Activated T-cell treated with anti-CD3 and anti-CD28 coated beads for 48 hours (primary cell): ENCODE measurements at regions not wholly inside any gene's neighbourhood (a gene's known extent, or its start where the extent isn't known, plus 50 kb on each side); places are given as distances from the start of the nearest gene placed in this dataset.

Source experiments
- DNase-seq: peaks from one replicate; pipeline ENCODE4 v3.0.0-alpha.2; 2020; ENCODE audit warnings: low read depth

DNA sequence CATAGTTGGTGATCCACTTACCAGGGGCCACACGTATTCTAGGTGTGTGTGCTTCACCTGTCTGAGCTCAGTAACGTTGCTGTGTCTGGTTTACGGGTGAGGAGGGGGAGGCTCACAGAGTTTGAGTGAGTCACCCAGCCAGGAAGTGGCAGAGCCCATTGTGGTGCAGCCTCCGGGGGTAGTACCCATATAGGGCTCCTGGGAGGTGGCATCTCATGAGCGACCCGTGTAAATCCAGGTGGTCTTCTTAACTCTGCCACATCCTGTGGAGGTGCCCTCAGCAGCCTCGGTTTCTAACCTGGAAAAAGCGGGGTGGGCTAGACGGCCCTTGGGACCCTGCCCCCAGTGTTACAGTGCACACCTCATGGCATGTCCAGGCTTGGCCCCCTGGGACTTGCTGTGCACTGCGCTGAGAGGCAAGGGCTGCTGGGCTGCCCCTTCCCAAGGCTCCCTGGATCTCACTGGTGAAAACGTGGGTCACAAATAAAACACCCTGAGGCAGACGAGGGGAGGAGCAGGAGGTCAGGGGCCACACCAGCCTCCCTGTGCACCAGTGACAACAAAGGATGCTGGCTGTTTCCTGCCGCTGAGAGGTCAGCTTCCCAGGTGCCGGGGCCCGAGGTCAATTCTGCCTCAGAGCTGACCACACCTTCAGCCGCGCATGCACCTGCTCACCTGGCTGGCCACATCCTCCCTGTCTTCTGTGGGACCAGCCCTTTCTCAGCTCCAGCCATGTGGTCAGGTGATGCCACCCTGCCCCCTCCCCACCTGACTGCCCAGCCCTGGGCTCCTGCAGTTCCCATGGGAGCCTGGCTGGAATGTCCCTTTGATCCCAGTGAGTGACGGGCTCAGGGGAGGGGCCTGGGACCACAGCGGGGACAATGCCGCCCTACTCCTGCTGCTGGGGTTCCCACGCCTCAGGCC is 305.1 kb downstream of the CTTN start:
- DNase-seq: no peak

GRCh38 chr11:70705097-70705496 is 306.8 kb downstream of the CTTN start:
- DNase-seq: no peak

DNA sequence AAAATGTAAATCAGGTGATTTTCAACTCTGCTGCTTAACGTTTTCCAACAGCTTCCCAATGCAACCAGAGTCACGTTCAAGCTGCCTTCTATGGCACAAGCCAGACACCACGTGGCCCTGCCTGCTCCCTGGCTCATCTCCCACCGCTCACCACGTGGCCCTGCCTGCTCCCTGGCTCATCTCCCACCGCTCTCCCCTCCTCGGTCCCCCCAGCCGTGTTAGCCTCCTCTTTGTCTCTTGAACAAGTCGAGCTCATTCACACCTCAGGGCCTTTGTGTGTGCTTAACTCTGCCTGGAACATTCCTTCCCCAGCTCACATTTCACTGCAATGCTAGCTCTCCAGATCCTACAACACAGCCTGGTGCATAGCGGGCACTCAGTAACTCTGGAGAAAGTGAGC is 307.6 kb downstream of the CTTN start:
- no peak for DNase-seq

- no peak for DNase-seq
Measured at GRCh38 chr11:70707821-70708220, 309.5 kb downstream of the CTTN start.

DNA sequence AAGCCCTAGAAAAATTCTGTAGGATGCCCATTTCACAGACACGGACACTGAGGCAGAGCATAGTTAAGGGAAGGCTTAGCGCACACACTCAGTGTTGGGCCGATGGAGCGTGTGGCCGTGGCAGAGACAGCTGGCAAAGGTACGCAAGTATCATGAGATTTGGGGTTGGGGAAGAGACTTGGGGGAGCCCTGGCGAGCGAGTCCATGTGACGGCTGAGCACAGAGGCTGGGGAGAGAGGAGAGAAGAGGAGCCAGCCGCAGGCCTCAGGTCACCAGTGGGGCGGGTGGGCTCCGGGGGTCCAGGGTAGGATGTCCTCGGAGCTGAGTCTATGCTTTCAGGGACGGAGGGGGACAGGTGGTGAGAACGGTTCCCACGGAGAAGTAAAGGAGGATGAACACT is 311.3 kb downstream of the CTTN start:
- no peak for DNase-seq

GRCh38 chr11:70710192-70710591 is 311.9 kb downstream of the CTTN start:
- no peak for DNase-seq

GRCh38 chr11:70710601-70711000 is 312.3 kb downstream of the CTTN start:
- DNase-seq: no peak

DNA sequence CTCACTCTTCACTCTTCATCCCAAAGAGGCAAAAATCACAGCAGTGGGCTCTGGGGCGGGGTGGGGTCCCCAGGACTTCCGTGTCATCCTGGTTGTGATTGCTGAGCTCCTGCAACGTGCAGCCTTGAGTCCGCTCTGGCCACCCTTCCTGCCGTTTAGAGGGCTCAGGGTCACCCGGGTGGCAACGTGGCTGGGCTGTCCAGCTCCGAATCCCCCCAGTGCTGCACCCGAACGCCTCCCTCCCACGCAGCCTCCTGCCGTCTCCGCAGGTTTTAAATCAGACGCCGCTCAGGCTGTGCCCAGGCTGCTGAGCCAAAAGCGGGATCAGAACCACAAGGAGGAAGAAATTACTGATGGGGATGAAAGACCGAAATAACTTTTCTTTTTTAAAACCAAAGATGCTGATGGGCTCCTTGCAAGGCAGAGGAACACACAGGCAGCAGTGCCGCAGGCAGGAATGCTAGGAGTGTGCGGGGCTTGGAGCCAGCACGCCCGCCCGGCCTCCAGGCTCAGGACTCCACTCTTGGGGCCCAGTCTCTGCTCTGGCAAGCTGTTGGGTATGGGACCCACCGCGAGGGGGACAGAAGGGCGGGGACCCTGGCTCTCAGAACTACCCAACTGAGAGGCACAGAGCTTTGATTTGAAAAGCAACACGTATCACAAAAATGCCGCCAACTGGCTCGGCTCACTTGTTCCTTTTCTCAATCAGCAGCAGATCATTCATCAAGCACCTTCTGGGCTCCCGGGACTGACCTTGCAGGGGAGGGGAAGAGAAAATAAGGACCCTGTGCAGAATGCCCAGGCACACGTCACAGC is 313.0 kb downstream of the CTTN start:
- DNase-seq: no peak

GRCh38 chr11:70711911-70712185 is 313.5 kb downstream of the CTTN start:
- no peak for DNase-seq

DNA sequence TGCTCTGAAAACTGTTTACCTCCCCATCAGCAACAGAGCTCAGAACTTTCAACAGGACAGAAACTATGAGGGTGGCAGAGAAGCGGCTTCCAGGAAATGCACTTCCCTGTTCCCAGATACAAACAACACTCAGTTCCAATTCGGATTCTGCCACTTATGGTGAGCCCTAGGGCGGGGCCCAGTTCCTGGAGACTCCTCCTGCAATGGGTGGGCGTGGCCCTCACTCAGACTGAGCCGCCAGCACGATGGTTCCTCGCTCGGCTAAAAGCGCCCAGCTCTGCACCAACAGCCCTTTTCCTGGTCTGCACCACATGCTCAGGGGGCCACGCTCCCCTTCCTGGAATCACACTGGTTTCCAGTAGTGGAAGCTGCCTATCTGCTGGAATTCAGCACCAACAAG is 314.1 kb downstream of the CTTN start:
- no peak for DNase-seq

DNA sequence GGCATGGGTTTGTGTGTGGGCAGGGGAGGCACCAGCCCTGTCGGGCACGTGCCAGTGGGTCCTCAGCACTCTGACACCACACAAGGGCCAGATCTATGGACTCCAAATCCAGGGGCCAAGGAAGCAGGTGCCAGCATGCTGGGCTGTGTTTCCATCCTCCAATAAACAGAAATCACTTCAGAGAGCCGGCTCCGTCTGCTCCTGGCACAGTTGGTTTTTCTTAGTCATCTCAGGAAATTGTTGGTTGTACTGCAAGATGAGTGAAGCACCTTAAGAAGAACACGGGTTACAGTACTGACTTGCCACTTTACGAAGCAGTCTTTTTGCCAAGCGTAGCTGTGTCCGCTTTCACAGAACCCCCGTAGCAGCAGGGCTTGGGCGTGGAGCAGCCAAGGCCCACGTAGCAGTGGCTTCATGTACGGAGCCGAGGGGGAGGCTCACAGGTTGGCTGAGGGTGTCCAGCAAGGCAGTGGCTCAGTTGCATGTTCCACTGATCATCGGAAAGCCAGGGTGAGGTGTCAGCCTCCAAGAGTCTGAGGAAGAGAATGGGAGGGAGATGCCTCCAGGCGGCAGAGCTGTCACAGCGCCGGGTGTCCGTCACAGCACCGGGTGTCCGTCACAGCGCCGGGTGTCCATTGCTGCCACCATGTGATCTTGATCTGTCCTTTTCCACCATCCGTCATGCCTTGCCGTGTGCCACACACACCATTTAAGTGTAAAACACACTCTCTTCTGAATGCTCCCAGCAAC is 314.9 kb downstream of the CTTN start:
- DNase-seq: no peak

DNA sequence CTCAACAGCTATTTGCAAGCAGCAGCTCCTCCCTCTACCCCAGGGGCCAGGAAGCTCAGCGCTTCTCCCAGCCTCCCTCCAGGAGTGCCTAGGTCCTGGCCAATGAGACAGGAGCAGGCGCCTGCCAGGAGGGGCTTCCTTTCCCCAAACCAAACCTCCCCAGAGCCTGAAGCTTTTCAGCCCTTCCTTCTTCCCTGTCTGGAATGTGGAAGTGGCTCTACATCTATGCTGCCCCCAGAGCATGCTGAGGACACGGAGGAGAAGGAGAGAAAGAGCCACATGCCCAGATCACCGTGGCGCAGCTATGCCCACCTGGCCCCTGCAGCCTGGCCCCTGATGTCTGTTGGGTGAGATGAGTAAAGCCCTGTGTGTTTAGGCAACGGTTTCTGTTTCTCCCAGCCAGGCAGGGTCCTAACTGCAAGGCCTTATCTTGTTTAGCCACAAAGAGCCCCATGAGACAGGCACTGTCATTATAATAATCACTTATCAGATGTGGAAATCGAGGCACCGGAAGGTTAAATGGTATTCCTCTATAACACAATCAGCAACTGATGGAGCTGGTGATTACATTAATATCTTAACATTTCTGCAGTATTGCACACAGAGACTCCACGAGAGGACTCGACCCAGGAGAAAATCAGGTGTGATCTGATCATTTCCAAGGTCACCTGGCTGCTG is 315.8 kb downstream of the CTTN start:
- no peak for DNase-seq

GRCh38 chr11:70715166-70715951 is 317.0 kb downstream of the CTTN start:
- no peak for DNase-seq

- no peak for DNase-seq
Measured at GRCh38 chr11:70716216-70716615, 317.9 kb downstream of the CTTN start.

DNA sequence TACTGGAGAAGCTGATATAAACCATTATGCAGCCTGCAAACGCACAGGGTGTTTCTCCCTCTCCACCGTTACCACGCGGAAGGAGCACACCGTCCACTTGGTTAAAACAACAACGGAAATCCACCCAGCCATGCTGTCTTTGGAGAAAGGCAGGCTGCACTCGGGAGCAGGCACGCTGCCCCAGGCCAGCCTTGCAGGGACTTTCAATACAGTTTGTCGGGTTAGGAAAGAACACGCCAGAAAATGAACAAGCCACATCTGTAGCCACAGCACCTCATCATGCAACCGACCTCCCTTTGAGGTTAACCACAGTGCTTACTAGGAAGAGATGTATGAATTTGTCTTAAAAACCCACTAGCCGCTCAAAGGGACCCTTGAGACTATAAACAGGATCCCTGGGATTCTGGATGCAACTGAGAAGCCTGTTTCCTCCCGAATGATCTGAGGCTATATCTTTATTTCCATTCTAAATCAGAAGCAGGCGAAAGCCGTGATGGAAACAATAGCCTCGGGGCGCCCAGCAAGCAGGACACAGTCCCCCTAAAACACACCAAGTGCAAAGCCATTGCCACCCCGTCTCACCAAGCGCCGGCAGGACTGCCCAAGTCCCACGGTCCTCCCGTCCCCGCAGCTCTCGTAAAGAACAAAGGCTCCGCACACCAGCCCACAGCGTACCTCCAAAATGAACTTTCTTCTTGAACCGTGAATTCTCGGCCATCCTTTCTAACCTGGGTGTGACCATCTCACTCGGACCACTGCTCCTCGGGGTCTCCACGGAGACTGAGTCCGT is 318.9 kb downstream of the CTTN start:
- DNase-seq: no peak

DNA sequence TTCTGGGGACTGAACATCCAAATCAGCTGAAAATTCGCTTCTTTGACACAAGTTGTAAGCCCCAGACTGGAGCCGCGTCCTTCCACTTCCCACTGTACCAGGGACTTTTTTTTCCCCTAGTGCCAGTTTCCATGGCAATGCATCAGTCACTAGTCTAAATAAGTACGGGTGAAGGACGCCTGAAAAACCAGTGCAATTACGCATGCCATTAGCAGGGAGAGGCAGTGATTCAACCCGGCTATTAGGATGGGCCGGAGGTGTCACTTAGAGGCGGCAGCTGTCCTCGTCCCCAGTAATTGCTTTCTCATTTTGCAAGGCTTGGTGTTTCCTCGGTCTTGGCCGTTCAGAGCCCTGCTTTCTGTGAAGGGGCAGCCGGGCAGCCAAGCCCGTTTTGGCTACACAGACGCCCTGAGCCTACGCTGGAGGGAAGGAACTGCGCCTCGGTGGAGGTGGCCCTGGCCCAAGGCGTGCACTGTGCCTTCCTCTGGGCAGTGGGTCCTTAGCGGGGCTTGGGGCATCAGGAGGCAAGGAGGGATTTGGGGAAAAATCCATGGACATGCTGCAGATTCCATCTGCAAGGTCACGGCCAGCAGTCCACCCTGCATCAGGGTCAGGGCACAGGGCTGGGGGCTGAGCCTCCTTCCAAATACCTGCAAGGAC is 319.7 kb downstream of the CTTN start:
- no peak for DNase-seq

- no peak for DNase-seq
Measured at GRCh38 chr11:70719516-70719915, 321.2 kb downstream of the CTTN start.

GRCh38 chr11:70720281-70720680 is 322.0 kb downstream of the CTTN start:
- no peak for DNase-seq

DNA sequence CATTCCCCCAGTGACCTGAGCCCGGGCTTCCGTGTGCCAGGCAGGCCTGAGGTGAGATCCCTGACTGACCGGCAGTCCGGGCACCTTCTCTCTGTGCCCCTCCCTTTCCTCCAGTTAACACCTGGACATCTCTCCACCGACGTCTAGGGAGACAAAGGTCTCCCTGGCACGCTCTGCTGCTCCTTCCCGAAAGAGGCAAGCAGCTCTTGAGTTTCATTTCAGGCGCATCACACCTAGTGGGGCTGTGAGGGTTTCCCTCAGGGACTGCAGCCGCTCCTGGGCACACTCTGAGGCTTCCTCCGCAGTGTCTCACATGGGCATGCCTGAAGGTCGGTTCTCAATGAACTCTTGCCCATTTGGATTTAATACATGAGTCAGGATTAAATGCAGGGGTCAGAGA is 322.7 kb downstream of the CTTN start:
- no peak for DNase-seq

- no peak for DNase-seq
Measured at GRCh38 chr11:70725278-70725677, 326.9 kb downstream of the CTTN start.
